ENCODE measurements at regions not wholly inside any gene's neighbourhood (a gene's known extent, or its start where the extent isn't known, plus 50 kb on each side); places are given as distances from the start of the nearest gene placed in this dataset.

GRCh38 chr9:72428329-72428728, 63.3 kb upstream of the ZFAND5 start:
- no peak overlapping the region for H3K4me3 ChIP-seq (ENCODE audit: low read depth, low read length)
- no peak for DNase-seq (ENCODE audit: low read depth)
- TF ChIP-seq, protein P1, sequence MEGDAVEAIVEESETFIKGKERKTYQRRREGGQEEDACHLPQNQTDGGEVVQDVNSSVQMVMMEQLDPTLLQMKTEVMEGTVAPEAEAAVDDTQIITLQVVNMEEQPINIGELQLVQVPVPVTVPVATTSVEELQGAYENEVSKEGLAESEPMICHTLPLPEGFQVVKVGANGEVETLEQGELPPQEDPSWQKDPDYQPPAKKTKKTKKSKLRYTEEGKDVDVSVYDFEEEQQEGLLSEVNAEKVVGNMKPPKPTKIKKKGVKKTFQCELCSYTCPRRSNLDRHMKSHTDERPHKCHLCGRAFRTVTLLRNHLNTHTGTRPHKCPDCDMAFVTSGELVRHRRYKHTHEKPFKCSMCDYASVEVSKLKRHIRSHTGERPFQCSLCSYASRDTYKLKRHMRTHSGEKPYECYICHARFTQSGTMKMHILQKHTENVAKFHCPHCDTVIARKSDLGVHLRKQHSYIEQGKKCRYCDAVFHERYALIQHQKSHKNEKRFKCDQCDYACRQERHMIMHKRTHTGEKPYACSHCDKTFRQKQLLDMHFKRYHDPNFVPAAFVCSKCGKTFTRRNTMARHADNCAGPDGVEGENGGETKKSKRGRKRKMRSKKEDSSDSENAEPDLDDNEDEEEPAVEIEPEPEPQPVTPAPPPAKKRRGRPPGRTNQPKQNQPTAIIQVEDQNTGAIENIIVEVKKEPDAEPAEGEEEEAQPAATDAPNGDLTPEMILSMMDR (IDR thresholded peaks at IDR 0.05; ENCODE audit: insufficient read depth, low read depth, low read length, missing control alignments) = no peak

DNA sequence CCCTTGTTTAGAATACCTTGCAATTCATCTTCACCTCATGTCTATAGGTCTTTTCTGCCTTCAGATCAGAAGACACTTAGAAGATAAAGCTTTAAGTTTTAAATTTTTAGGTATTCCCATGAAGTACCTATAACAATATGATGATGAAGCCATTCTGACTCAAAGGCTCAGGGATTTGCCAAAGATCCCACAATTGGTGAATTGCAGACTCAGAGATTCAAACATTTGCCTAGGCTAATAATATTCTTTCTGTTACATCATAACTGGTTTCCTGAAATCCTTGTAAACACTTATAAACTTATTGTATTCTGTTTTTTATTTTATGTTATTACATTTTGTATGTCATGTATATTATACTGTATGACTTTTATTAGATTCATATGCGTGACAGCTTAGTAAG, 62.8 kb upstream of the ZFAND5 start:
- no peak for DNase-seq (ENCODE audit: low read depth)
- no peak overlapping the region for H3K4me3 ChIP-seq (ENCODE audit: low read depth, low read length)
- TF ChIP-seq, protein P1 (IDR thresholded peaks at IDR 0.05; ENCODE audit: insufficient read depth, low read depth, low read length, missing control alignments) = no peak

DNA sequence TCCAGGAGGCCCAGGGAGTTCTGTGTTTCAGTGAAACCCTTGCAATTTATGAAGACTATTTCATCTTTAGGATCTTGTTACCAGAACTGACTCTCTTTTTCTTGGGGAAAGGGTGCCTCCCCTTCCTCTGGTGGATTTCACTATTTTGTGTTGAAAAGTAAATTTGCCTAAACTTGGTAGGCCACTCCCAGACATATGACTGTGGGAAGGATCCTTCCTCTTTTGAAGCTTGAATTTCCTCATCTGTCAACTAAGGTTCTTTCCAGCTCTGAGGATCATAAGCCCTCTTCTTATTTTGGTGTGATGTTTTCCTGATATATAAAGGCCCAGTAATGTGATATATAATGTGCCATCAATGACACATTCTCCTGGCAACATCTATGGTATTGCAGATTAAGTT, 59.1 kb upstream of the ZFAND5 start:
- H3K4me3 ChIP-seq (ENCODE audit: low read depth, low read length) = no peak overlapping the region
- TF ChIP-seq, protein P1 (IDR thresholded peaks at IDR 0.05; ENCODE audit: insufficient read depth, low read depth, low read length, missing control alignments) = no peak
- no peak for DNase-seq (ENCODE audit: low read depth)

DNA sequence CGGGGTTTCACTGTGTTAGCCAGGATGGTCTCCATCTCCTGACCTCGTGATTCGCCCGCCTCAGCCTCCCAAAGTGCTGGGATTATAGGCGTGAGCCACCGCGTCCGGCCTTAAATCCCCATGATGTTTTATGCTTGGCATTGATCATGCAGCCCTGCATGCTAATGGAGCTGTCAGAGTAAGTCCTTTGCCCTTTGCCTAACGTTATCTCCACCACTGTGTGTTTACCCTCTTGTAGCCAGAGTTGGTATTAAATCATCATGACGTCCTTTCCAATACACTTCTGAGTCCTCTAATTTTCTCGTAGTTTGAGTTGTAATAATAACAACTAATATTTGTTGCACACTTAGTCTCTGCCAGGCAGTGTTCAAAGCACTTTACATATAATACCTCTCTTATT, 57.2 kb upstream of the ZFAND5 start:
- no peak for DNase-seq (ENCODE audit: low read depth)
- H3K4me3 ChIP-seq (ENCODE audit: low read depth, low read length) = no peak overlapping the region
- TF ChIP-seq, protein P1 (IDR thresholded peaks at IDR 0.05; ENCODE audit: insufficient read depth, low read depth, low read length, missing control alignments) = no peak

- TF ChIP-seq, protein P1 (IDR thresholded peaks at IDR 0.05; ENCODE audit: insufficient read depth, low read depth, low read length, missing control alignments) = no peak
- no peak for DNase-seq (ENCODE audit: low read depth)
- no peak overlapping the region for H3K4me3 ChIP-seq (ENCODE audit: low read depth, low read length)
Observed at GRCh38 chr9:72420783-72421182, 55.8 kb upstream of the ZFAND5 start.

- no peak overlapping the region for H3K4me3 ChIP-seq (ENCODE audit: low read depth, low read length)
- TF ChIP-seq, protein P1 (IDR thresholded peaks at IDR 0.05; ENCODE audit: insufficient read depth, low read depth, low read length, missing control alignments) = no peak
- DNase-seq (ENCODE audit: low read depth) = no peak
Observed at GRCh38 chr9:72415948-72416347, 50.9 kb upstream of the ZFAND5 start.

- TF ChIP-seq, protein P1 (IDR thresholded peaks at IDR 0.05; ENCODE audit: insufficient read depth, low read depth, low read length, missing control alignments) = no peak
- no peak overlapping the region for H3K4me3 ChIP-seq (ENCODE audit: low read depth, low read length)
- DNase-seq (ENCODE audit: low read depth) = peak; percentile 52
Observed at GRCh38 chr9:72415163-72415562, 50.2 kb upstream of the ZFAND5 start.

All from GM12865 (cell line).